Esophagus muscularis mucosa (tissue), 4 donors: ENCODE measurements at regions not wholly inside any gene's neighbourhood (a gene's known extent, or its start where the extent isn't known, plus 50 kb on each side); places are given as distances from the start of the nearest gene placed in this dataset.

Source experiments
- DNase-seq: peaks from one replicate; pipeline ENCODE4 v3.0.0-alpha.2; 2017; ENCODE audit errors: extremely low spot score
- H3K27ac ChIP-seq, 4 donors: fragments of 200-600 bp; sonication (generic); replicated peaks in 1 of 4; 1 replicate in 3 of 4; 2 replicates in 1 of 4; pipeline ENCODE4 v1.5.1; 2016 to 2019; ENCODE audit warnings: mild to moderate bottlenecking in 1 of 4
- H3K27me3 ChIP-seq, 4 donors: fragments of 200-600 bp; sonication (generic); one replicate each; pipeline versions ENCODE4 v1.5.1 to v1.6.0; 2016 to 2019
- H3K36me3 ChIP-seq, 4 donors: fragments of 200-600 bp; sonication (generic); one replicate each; pipeline ENCODE4 v1.5.1; 2016 to 2019
- H3K4me1 ChIP-seq, 4 donors: fragments of 200-600 bp; sonication (generic); one replicate each; pipeline ENCODE4 v1.5.1; 2016 to 2019
- H3K4me3 ChIP-seq, 4 donors: fragments of 200-600 bp; sonication (generic); 1 replicate in 2 of 4; 2 replicates in 2 of 4; pipeline ENCODE4 v1.5.1; 2016 to 2019; ENCODE audit warnings: mild to moderate bottlenecking in 4 of 4, moderate library complexity in 1 of 4
- H3K9me3 ChIP-seq, 4 donors: fragments of 200-600 bp; sonication (generic); 1 replicate in 3 of 4; 2 replicates in 1 of 4; pipeline ENCODE4 v1.5.1; 2016 to 2019
- EP300 ChIP-seq: sonication (generic); formaldehyde crosslinking; IDR thresholded peaks from one replicate; pipeline ENCODE4 v1.6.1; 2017; ENCODE audit warnings: antibody characterized with exemption
- POLR2A ChIP-seq: fragments of 450-650 bp; IDR thresholded peaks from one replicate; pipeline ENCODE4 v1.6.1; 2017; ENCODE audit warnings: antibody characterized with exemption, moderate library complexity, mild to moderate bottlenecking, low read depth
- POLR2AphosphoS5 ChIP-seq, 2 donors: sonication (generic); formaldehyde crosslinking; IDR thresholded peaks; one replicate each; pipeline ENCODE4 v1.6.1; 2017; ENCODE audit warnings: antibody characterized with exemption in 2 of 2
- WGBS: methylation state at CpG from one replicate; pipeline ENCODE4 v1.1.5; 2018; 5-methylcytosine and 5-hydroxymethylcytosine counted together
- intact Hi-C: fragments of 100-400 bp; cut with DNase I; formaldehyde crosslinking; loops from one replicate; pipeline ENCODE4 v1.15.1; 2023
- TF ChIP-seq, protein P1 (sequence below), 3 experiments: fragments of 200-600 bp in 2 of 3; fragments of 450-650 bp in 1 of 3; sonication (generic) in 2 of 3; IDR thresholded peaks; one replicate each; pipeline ENCODE4 v1.5.1; 2017 to 2019; ENCODE audit warnings: antibody characterized with exemption in 3 of 3, mild to moderate bottlenecking in 2 of 3, moderate library complexity in 1 of 3

GRCh38 chr3:152959307-152959706 is 124.4 kb downstream of the P2RY1 start:
- intact Hi-C loops = no loop called here
- Histone ChIP-seq H3K27ac (no peak overlapping the region), H3K27me3 (no peaks in the 10 kb centered on the region), H3K4me3 (no peak overlapping the region), H3K4me1 (no peaks in the 10 kb centered on the region), H3K36me3 (no peaks in the 10 kb centered on the region), H3K9me3 (no peaks in the 10 kb centered on the region)
- TF ChIP-seq, protein P1, sequence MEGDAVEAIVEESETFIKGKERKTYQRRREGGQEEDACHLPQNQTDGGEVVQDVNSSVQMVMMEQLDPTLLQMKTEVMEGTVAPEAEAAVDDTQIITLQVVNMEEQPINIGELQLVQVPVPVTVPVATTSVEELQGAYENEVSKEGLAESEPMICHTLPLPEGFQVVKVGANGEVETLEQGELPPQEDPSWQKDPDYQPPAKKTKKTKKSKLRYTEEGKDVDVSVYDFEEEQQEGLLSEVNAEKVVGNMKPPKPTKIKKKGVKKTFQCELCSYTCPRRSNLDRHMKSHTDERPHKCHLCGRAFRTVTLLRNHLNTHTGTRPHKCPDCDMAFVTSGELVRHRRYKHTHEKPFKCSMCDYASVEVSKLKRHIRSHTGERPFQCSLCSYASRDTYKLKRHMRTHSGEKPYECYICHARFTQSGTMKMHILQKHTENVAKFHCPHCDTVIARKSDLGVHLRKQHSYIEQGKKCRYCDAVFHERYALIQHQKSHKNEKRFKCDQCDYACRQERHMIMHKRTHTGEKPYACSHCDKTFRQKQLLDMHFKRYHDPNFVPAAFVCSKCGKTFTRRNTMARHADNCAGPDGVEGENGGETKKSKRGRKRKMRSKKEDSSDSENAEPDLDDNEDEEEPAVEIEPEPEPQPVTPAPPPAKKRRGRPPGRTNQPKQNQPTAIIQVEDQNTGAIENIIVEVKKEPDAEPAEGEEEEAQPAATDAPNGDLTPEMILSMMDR (IDR thresholded peaks at IDR 0.05) = no peak
- TF ChIP-seq EP300 = no peak
- DNase-seq = no peak
- 88% methylated on average over 3 of the region's 3 CpGs for WGBS

DNA sequence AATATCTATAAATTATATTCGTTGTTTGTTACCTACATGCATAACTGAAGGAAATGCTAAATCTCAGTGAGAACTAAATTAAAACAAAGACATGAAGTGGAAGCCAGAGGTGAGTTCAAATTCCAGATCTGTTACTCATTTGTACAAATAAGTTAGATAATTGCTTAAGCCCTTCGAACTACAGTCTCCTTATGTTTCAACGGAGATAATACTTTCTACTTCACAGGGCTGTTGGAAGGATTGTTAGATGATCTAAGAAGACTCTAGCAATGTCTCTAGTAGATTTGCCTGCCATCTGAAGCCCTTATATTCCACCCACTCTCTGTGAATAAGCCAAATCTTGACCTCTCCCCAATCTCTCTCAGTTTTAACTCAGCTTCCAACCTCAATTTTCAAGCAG is 125.8 kb downstream of the P2RY1 start:
- no peak overlapping the region for H3K27ac ChIP-seq
- 82% methylated on average over 3 of the region's 3 CpGs for WGBS
- H3K4me3 ChIP-seq = no peak overlapping the region
- H3K27me3 ChIP-seq = no peaks in the 10 kb centered on the region
- H3K4me1 ChIP-seq = no peaks in the 10 kb centered on the region
- no peak for TF ChIP-seq POLR2A
- TF ChIP-seq, protein P1 (IDR thresholded peaks at IDR 0.05) = no peak
- no peak for TF ChIP-seq POLR2AphosphoS5 (IDR thresholded peaks at IDR 0.05)
- no peak for TF ChIP-seq EP300
- H3K9me3 ChIP-seq = no peaks in the 10 kb centered on the region
- H3K36me3 ChIP-seq = no peaks in the 10 kb centered on the region
- DNase-seq = no peak
- intact Hi-C loops = no loop called here

GRCh38 chr3:152961323-152961722 is 126.4 kb downstream of the P2RY1 start:
- WGBS = 39% methylated on average over 2 of the region's 2 CpGs
- Histone ChIP-seq H3K27me3 (no peaks in the 10 kb centered on the region), H3K9me3 (peaks cover 0 to 2% (median 0%) of the 10 kb centered on the region in 4 donors), H3K27ac (no peak overlapping the region), H3K4me1 (no peaks in the 10 kb centered on the region), H3K4me3 (no peak overlapping the region), H3K36me3 (no peaks in the 10 kb centered on the region)
- TF ChIP-seq EP300 (no peak), POLR2A (no peak), POLR2AphosphoS5 (IDR thresholded peaks at IDR 0.05) (no peak)
- TF ChIP-seq, protein P1 (IDR thresholded peaks at IDR 0.05) = no peak
- intact Hi-C loops = no loop called here
- DNase-seq = no peak

DNA sequence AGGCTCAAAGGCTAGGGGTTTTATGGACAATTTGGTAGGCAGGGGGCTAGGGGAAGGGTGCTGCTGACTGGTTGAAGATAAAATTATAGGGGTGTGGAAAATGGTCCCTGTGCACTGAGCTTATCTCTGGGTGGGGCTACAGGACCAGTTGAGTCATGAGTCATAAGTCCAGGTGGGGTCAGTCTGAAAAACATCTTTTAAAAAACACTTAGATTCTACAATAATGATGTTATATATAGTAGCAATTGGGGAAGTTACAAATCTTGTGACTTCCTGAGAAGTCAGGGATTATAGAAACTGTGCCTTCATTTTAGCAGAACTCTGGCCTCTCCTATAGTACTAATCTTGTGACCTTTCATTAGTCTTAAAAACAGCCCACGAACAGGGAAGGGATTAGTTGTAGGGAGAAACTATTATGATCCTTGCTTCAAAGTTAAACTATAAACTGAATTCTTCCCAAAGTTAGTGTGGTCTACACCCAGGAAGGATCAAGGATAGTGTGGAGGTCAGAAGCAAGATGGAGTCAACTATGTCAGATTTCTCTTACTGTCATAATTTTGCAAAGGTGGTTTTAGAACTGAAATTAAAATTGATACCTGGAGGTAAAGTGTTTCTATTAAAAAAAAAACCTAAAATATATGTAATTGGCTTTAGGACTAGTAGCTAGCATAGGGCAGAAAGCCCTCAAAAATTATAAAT is 130.1 kb downstream of the P2RY1 start:
- no peaks in the 10 kb centered on the region for H3K36me3 ChIP-seq
- WGBS = 100% methylated on average over 1 of the region's 1 CpG

More for the DNA sequence above, 130.1 kb downstream of the P2RY1 start:
- peaks cover 0 to 7% (median 0%) of the 10 kb centered on the region in 4 donors for H3K9me3 ChIP-seq
- no peak for DNase-seq
- H3K4me3 ChIP-seq = no peak overlapping the region
- no peaks in the 10 kb centered on the region for H3K27me3 ChIP-seq
- no peaks in the 10 kb centered on the region for H3K4me1 ChIP-seq
- intact Hi-C loops = no loop called here
- no peak overlapping the region for H3K27ac ChIP-seq
- TF ChIP-seq, protein P1 (IDR thresholded peaks at IDR 0.05) = no peak
- TF ChIP-seq POLR2A (no peak), EP300 (no peak), POLR2AphosphoS5 (IDR thresholded peaks at IDR 0.05) (no peak)
